ENCODE measurements at regions not wholly inside any gene's neighbourhood (a gene's known extent, or its start where the extent isn't known, plus 50 kb on each side); places are given as distances from the start of the nearest gene placed in this dataset.

GRCh38 chr13:74218291-74218690, 84.1 kb upstream of the KLF12 start:
- no peak for TF ChIP-seq CTCF (IDR thresholded peaks at IDR 0.05; ENCODE audit: low read length)
- no peak for TF ChIP-seq EZH2 (IDR thresholded peaks at IDR 0.05; ENCODE audit: borderline replicate concordance, low read length)

All from OCI-LY1 (cell line).